ENCODE measurements at regions not wholly inside any gene's neighbourhood (a gene's known extent, or its start where the extent isn't known, plus 50 kb on each side); places are given as distances from the start of the nearest gene placed in this dataset.

DNA sequence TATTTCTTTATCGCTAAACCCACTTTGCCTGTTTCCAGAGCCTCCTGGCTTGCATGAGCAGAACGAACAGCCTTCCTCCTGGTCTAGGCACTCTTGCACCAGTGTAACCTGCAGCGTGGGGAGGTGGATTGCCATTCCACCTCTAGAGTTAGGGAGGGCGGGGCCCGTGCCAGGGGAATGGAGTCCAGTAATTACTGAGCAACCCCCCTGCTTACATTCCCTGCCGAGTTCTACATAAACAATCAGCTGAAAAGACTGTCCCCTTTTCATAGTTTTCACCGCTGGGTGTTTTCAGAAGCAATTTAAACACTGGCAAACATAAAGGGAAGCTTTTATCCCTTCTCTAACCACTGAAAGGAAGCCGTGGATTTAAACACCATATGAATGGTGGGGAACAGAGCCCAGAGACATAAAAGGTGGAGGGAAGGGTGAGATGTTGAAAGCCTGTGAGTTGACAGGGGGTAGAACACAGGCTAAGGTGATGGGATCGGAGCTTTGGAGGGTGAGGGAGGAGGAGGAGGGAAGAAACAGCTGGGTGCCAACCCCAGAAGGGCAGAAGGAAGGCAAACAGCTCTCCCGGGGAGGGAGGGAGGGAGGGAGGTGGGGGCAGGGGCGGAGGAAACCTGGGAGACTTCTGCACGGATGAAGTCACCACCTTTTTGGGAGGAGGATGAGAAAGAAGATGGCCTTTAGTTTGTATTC lies 68.0 kb upstream of the WDR26 start:
- TF ChIP-seq, protein P1, sequence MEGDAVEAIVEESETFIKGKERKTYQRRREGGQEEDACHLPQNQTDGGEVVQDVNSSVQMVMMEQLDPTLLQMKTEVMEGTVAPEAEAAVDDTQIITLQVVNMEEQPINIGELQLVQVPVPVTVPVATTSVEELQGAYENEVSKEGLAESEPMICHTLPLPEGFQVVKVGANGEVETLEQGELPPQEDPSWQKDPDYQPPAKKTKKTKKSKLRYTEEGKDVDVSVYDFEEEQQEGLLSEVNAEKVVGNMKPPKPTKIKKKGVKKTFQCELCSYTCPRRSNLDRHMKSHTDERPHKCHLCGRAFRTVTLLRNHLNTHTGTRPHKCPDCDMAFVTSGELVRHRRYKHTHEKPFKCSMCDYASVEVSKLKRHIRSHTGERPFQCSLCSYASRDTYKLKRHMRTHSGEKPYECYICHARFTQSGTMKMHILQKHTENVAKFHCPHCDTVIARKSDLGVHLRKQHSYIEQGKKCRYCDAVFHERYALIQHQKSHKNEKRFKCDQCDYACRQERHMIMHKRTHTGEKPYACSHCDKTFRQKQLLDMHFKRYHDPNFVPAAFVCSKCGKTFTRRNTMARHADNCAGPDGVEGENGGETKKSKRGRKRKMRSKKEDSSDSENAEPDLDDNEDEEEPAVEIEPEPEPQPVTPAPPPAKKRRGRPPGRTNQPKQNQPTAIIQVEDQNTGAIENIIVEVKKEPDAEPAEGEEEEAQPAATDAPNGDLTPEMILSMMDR (conservative IDR thresholded peaks at IDR 0.05) = no peak
- Mint-ChIP-seq H3K9me3 (no peaks in the 10 kb centered on the region), H3K27me3 (ENCODE audit: insufficient read depth) (no peaks in the 10 kb centered on the region), H3K36me3 (ENCODE audit: low read depth) (no peaks in the 10 kb centered on the region), H3K4me3 (peak overlapping the region; percentile 26), H3K27ac (peak overlapping the region; percentile 79), H3K4me1 (peaks cover 53% of the 10 kb centered on the region)
- no peaks in the 10 kb centered on the region for H3K9me3 ChIP-seq (ENCODE audit: control insufficient read depth, low read length)
- peaks cover 4% of the 10 kb centered on the region for H3K4me1 ChIP-seq (ENCODE audit: control insufficient read depth, insufficient read depth, low read length)
- 27% methylated on average over 2 to 11 of the region's 12 CpGs for WGBS, 2 experiments (ENCODE audit: insufficient coverage in 1 of 2, insufficient read length in 1 of 2)
- peak overlapping the region; percentile 54 for H3K4me3 ChIP-seq (ENCODE audit: low read length)
- H3K27me3 ChIP-seq (ENCODE audit: control insufficient read depth, insufficient read depth, low read length, poor library complexity, severe bottlenecking) = no peaks in the 10 kb centered on the region
- DNase-seq = peak; percentile 86
- H3K27ac ChIP-seq (ENCODE audit: low read depth, low read length) = peak overlapping the region; percentile 82
- H3K9ac ChIP-seq (ENCODE audit: extremely low read depth, low read length, poor library complexity, severe bottlenecking) = peak overlapping the region; percentile 11
- H3K36me3 ChIP-seq (ENCODE audit: control insufficient read depth, insufficient read depth, low read length) = no peaks in the 10 kb centered on the region

DNA sequence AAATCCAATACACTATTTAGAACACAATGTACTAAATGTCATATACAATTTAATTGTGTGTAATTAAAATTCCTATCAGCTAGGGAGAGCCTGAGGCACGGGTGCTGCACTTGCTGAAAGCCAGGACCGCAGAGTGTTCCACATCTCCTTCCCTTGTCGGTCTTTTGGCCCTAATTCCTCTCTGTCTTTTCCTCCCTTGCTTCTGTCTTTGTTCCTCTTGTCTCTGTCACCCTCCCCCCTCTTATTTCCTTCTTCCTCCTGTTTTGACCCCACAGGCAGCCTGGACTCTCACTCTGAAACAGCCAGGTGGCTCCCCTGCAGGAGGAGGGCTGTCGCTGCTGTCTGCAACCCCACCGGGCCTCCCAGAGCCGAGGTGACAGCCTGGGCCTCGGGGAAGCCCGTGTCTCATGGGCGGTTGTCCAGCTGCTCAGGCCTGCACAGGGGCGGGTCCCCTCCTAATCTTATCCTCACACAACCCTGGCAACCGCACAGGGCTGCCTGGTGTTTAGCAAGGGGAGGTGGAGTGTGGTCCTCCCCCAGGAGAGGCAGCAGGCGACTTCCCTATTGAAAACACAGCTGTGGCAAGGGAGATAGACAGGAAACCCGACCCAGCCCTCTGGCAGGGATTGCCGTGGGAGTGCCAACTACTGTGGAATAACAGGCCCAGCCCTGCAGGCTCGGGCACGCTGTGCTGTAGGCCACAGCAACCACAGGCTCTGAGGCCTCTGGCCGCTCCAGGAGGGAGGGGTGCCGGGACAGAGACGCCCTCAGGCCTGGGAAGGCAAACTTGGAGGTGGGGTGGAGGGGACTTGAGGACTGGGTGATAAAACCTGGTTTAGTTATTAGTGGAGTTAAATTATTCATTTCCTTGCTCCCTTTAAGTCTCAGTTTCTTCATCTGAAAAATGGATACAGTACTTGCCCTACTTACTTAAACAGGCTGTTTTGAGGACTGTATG lies 68.8 kb upstream of the WDR26 start:
- peak overlapping the region; percentile 11 for H3K9ac ChIP-seq (ENCODE audit: extremely low read depth, low read length, poor library complexity, severe bottlenecking)

More for the DNA sequence above, 68.8 kb upstream of the WDR26 start:
- H3K4me3 ChIP-seq (ENCODE audit: low read length) = no peak overlapping the region
- H3K27ac ChIP-seq (ENCODE audit: low read depth, low read length) = peak overlapping the region; percentile 82
- 6 to 18% methylated on average over 5 to 19 of the region's 19 CpGs for WGBS, 2 experiments (ENCODE audit: insufficient coverage in 1 of 2, insufficient read length in 1 of 2)
- no peaks in the 10 kb centered on the region for H3K27me3 ChIP-seq (ENCODE audit: control insufficient read depth, insufficient read depth, low read length, poor library complexity, severe bottlenecking)
- Mint-ChIP-seq H3K27ac (peak overlapping the region; percentile 81), H3K36me3 (ENCODE audit: low read depth) (no peaks in the 10 kb centered on the region), H3K27me3 (ENCODE audit: insufficient read depth) (no peaks in the 10 kb centered on the region), H3K4me1 (peaks cover 47% of the 10 kb centered on the region), H3K9me3 (no peaks in the 10 kb centered on the region), H3K4me3 (peak overlapping the region; percentile 26)
- DNase-seq = peak; percentile 93
- TF ChIP-seq, protein P1 (conservative IDR thresholded peaks at IDR 0.05) = peak; percentile 68
- H3K4me1 ChIP-seq (ENCODE audit: control insufficient read depth, insufficient read depth, low read length) = peaks cover 4% of the 10 kb centered on the region
- H3K9me3 ChIP-seq (ENCODE audit: control insufficient read depth, low read length) = no peaks in the 10 kb centered on the region
- H3K36me3 ChIP-seq (ENCODE audit: control insufficient read depth, insufficient read depth, low read length) = no peaks in the 10 kb centered on the region
